OCI-LY3 (cell line): ENCODE measurements at regions not wholly inside any gene's neighbourhood (a gene's known extent, or its start where the extent isn't known, plus 50 kb on each side); places are given as distances from the start of the nearest gene placed in this dataset.

ENCODE experiments used
- H2AFZ ChIP-seq: fragments of 200-600, 300-600 bp; shearing (Covaris generic); 2 replicates; pipeline ENCODE4 v1.6.0; 2014; ENCODE audit warnings: antibody characterized with exemption, low read depth, low read length
- H3K27ac ChIP-seq: fragments of 200-600, 300-600 bp; sonication (generic); 2 replicates; pipeline ENCODE4 v1.5.1; 2014; ENCODE audit warnings: mild to moderate bottlenecking, low read length, moderate library complexity, mixed read lengths
- H3K27me3 ChIP-seq: fragments of 200-600, 300-600 bp; sonication (generic); 2 replicates; pipeline ENCODE4 v1.6.1; 2014; ENCODE audit warnings: low read depth, low read length, mixed read lengths
- H3K36me3 ChIP-seq: fragments of 200-600, 300-600 bp; sonication (generic); replicated peaks from 2 replicates; pipeline ENCODE3; 2014; ENCODE audit warnings: low read depth, low read length, mixed read lengths
- H3K4me1 ChIP-seq: fragments of 300-600, 200-600 bp; sonication (generic); 2 replicates; pipeline ENCODE4 v1.6.1; 2014; ENCODE audit warnings: low read length, mixed read lengths
- H3K4me2 ChIP-seq: fragments of 200-600, 300-600 bp; sonication (generic); 2 replicates; pipeline ENCODE4 v1.6.1; 2014; ENCODE audit warnings: low read length, mixed read lengths
- H3K4me3 ChIP-seq: fragments of 300-600, 200-600 bp; sonication (generic); 2 replicates; pipeline ENCODE4 v1.5.1; 2014; ENCODE audit warnings: antibody characterized with exemption, mild to moderate bottlenecking, low read length, moderate library complexity
- H3K79me2 ChIP-seq: fragments of 300-600, 200-600 bp; shearing (Covaris generic); 2 replicates; pipeline ENCODE4 v1.6.1; 2014; ENCODE audit warnings: mild to moderate bottlenecking, low read length, mixed read lengths
- H3K9ac ChIP-seq: fragments of 300-600, 200-600 bp; shearing (Covaris generic); 2 replicates; pipeline ENCODE4 v1.6.0; 2014; ENCODE audit warnings: mild to moderate bottlenecking, low read length, moderate library complexity
- H3K9me3 ChIP-seq: fragments of 200-600, 300-600 bp; shearing (Covaris generic); 2 replicates; pipeline ENCODE4 v1.6.1; 2014; ENCODE audit warnings: low read length, mixed read lengths; ENCODE audit not compliant: insufficient read depth
- H4K20me1 ChIP-seq: fragments of 200-600, 300-600 bp; sonication (generic); 2 replicates; pipeline ENCODE4 v1.6.1; 2016; ENCODE audit warnings: low read length, mixed read lengths; ENCODE audit not compliant: insufficient read depth
- EZH2phosphoT487 ChIP-seq: fragments of 200-600 bp; shearing (Covaris generic); IDR thresholded peaks from 2 replicates; pipeline ENCODE4 v1.6.1; 2018; ENCODE audit warnings: antibody characterized with exemption, mixed run types, low read depth
- TF ChIP-seq, protein P1 (sequence below): fragments of 200-600, 300-600 bp; sonication (generic); IDR thresholded peaks from 2 replicates; pipeline ENCODE4 v1.5.1; 2014; ENCODE audit warnings: antibody characterized with exemption, low read length, low read depth

DNA sequence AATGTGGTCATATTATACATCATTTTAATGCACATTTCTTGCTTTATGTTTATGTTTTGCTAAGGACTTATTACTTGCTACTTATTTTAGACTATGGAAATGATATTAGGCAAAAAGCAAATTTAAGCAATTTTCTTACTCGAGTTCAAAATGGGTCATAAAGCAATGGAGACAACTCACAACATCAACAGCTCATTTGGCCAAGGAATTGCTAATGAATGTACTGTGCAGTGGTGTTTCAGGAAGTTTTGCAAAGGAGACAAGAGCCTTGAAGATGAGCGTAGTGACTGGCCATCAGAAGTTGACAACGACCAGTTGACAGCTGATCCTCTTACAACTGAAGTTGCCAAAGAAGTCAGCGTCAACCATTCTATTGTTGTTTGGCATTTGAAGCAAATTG, 831.8 kb upstream of the SEL1L start:
- Histone ChIP-seq H3K27me3 (no peaks in the 10 kb centered on the region), H3K36me3 (no peaks in the 10 kb centered on the region), H3K9ac (no peak overlapping the region), H4K20me1 (no peaks in the 10 kb centered on the region), H3K4me3 (no peak overlapping the region), H3K27ac (no peak overlapping the region), H2AFZ (no peak overlapping the region), H3K4me2 (no peak overlapping the region), H3K9me3 (no peaks in the 10 kb centered on the region; the same call in none of the 2 replicates), H3K79me2 (no peaks in the 10 kb centered on the region), H3K4me1 (no peaks in the 10 kb centered on the region)
- TF ChIP-seq EZH2phosphoT487 = no peak
- TF ChIP-seq, protein P1, sequence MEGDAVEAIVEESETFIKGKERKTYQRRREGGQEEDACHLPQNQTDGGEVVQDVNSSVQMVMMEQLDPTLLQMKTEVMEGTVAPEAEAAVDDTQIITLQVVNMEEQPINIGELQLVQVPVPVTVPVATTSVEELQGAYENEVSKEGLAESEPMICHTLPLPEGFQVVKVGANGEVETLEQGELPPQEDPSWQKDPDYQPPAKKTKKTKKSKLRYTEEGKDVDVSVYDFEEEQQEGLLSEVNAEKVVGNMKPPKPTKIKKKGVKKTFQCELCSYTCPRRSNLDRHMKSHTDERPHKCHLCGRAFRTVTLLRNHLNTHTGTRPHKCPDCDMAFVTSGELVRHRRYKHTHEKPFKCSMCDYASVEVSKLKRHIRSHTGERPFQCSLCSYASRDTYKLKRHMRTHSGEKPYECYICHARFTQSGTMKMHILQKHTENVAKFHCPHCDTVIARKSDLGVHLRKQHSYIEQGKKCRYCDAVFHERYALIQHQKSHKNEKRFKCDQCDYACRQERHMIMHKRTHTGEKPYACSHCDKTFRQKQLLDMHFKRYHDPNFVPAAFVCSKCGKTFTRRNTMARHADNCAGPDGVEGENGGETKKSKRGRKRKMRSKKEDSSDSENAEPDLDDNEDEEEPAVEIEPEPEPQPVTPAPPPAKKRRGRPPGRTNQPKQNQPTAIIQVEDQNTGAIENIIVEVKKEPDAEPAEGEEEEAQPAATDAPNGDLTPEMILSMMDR = no peak

DNA sequence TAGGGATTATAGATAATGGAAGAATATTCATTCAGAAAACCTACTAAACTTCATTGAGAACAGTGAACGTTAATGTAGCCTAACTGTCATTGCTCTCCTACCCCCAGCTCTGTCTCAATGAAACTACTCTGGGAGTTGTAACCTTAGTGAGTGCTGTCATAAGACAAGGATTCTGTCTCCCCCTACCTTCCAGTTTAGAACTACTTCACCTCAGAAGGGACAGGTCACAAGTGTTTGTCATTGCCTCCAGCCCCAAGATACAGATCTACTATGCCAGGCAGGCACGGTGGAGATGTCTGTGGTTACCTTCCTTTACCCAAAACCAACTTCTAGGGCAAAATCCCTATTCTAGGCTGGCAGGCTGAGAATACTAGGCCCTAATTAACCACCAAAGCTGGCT, 833.1 kb upstream of the SEL1L start:
- H3K9me3 ChIP-seq = no peaks in the 10 kb centered on the region; the same call in none of the 2 replicates
- no peaks in the 10 kb centered on the region for H4K20me1 ChIP-seq
- no peaks in the 10 kb centered on the region for H3K36me3 ChIP-seq

GRCh38 chr14:82379291-82379690, 845.6 kb upstream of the SEL1L start:
- H2AFZ ChIP-seq = no peak overlapping the region
- no peak overlapping the region for H3K27ac ChIP-seq
- no peaks in the 10 kb centered on the region for H3K79me2 ChIP-seq
- H3K4me3 ChIP-seq = no peak overlapping the region
- no peaks in the 10 kb centered on the region for H3K4me1 ChIP-seq
- H3K4me2 ChIP-seq = no peak overlapping the region
- no peak for TF ChIP-seq EZH2phosphoT487
- TF ChIP-seq, protein P1 = no peak
- H3K9ac ChIP-seq = no peak overlapping the region
- H3K27me3 ChIP-seq = no peaks in the 10 kb centered on the region
- H3K36me3 ChIP-seq = no peaks in the 10 kb centered on the region
- H3K9me3 ChIP-seq = no peaks in the 10 kb centered on the region
- H4K20me1 ChIP-seq = no peaks in the 10 kb centered on the region

More for the DNA sequence above, 833.1 kb upstream of the SEL1L start:
- no peak for TF ChIP-seq EZH2phosphoT487
- TF ChIP-seq, protein P1 = no peak
- H3K27ac ChIP-seq = no peak overlapping the region
- no peaks in the 10 kb centered on the region for H3K4me1 ChIP-seq
- no peaks in the 10 kb centered on the region for H3K79me2 ChIP-seq
- no peak overlapping the region for H3K4me3 ChIP-seq
- H2AFZ ChIP-seq = no peak overlapping the region
- H3K27me3 ChIP-seq = no peaks in the 10 kb centered on the region
- H3K9ac ChIP-seq = no peak overlapping the region
- H3K4me2 ChIP-seq = no peak overlapping the region

- TF ChIP-seq, protein P1 = no peak
- TF ChIP-seq EZH2phosphoT487 = no peak
- no peaks in the 10 kb centered on the region for H4K20me1 ChIP-seq
- no peaks in the 10 kb centered on the region for H3K9me3 ChIP-seq
- H3K4me3 ChIP-seq = no peak overlapping the region
- H3K9ac ChIP-seq = no peak overlapping the region
- no peak overlapping the region for H2AFZ ChIP-seq
- H3K27ac ChIP-seq = no peak overlapping the region
- H3K4me2 ChIP-seq = no peak overlapping the region
- peaks cover 10% of the 10 kb centered on the region for H3K4me1 ChIP-seq
- no peaks in the 10 kb centered on the region for H3K36me3 ChIP-seq
- no peaks in the 10 kb centered on the region for H3K79me2 ChIP-seq
- H3K27me3 ChIP-seq = no peaks in the 10 kb centered on the region
Measured at GRCh38 chr14:82385048-82385447, 851.4 kb upstream of the SEL1L start.
